Activated gamma-delta T cell treated with anti-CD3 and anti-CD28 coated beads, Interleukin-2, amount 50 U/mL, for 16 hours (primary cell): ENCODE measurements at regions not wholly inside any gene's neighbourhood (a gene's known extent, or its start where the extent isn't known, plus 50 kb on each side); places are given as distances from the start of the nearest gene placed in this dataset.
"Not testable (repeated sequence)": the region's sequence is repeated elsewhere in the genome, so short reads cannot be mapped to it uniquely, and the experiment has no call there.

Experiments
- DNase-seq: peaks from one replicate; pipeline ENCODE4 v3.0.0-alpha.2; 2020; ENCODE audit warnings: low read depth

DNA sequence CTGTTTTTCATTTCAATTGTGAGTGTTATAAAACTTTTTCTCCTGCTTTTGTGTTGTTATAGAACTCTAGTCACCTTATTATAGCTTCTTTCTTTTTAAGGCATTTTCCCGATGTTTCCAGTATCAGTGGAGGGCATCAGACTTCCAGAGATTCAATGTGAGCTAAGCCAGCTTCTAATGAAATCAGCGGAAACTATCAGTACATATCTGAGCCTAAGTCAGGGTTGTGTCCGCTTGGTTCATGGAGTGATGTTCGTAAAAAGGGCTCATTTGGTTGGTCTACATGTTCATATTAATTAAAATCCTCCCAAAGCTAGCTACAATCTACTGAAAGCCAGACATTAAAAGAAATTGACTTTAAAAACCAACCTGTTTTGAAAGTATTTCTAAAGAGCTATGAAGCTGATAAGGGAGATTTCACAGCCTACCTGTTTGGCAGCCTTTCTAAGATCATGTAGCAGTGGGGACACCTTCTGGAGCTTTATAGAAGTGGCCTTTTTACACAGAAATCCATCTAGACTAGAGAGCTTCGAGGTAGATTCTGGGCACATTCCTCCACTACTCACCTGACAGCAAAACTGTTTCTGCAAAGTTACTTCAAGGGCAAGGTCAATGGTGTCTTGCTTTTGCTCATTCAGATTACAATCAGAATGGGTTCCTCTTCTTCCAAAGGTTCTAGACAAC lies 227.1 kb upstream of the NBPF12 start:
- DNase-seq: not testable (repeated sequence)

DNA sequence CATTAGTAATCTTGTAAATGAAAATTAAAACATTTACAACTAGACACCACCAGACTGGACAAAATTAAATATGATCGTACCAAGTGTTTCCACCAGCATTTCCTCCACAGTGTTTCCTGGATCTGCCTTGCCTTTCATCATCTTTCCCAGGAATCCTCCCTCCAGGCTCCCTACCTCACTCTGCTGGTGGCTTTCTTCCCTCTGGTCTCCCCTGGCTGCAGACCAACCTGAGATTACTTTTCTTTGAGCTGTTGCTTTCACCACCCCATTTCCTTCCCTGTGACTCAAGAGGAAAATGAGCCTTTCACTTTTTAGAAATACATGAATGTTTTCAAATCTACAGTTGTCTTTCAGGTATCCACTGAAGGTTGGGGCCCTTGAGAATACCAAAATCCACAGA lies 228.8 kb upstream of the NBPF12 start:
- not testable (repeated sequence) for DNase-seq

DNA sequence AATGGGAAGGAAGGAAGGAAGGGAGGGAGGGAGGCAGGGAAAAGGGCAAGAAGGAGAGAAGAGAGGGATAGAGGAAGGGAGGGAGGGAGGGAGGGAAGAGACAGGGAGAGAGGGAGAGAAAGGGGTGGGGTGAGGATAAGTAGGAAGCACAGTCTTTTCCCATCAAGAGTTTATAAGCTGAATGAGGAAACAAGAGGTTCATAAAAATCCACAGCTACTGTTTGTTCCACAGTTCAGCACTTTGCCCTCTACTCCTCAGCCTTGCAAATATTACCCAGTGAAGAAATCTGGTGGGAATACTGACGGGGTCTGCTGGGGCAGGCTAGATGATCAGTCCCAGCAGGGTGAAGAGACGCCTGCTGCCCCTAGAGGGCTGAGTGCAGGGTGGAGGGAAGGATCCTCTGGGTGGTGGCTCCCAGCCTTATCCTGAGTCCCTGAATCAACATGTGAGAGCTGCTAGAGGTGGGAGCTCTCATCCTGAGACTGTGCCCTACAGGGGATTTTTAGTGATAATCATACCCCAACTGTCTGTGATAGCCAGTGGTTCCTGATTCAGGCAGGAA lies 233.9 kb upstream of the NBPF12 start:
- DNase-seq: not testable (repeated sequence)

DNA sequence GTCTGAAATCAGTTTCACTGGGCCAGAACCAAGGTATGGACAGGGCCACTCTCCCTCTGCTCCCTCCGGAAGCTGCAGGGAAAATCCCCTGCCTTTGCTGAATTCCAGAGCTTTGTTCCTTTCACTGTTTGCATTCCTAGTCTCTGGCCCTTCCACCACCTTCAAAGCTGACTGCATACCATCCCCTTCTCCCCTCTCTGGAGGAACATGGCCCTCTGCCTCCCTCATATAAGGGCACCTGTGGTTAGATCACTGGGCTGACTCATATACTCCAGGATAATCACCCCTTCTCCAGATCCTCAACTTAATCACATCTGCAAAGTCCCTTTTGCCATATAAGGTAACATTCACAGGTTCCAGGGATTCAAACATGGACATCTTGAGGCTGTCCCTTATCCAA lies 236.8 kb upstream of the NBPF12 start:
- not testable (repeated sequence) for DNase-seq

DNA sequence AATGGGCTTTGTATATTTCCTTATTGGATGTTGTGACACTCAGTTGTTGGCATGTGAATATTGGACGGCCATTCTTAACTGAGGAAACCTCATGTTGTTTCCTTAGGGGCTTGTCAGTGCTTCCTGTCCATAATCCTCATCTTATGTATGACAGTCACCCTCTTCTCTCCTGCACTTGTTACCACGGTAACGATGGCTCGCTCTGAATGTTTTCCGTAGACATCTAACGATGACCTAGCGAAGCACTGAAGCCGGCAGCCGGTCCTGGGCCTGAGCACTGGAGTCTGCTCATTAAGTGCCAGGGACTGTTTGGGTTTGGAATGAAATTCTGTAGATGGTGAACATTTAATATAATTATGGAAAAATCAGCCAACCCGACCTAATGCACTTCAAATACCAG lies 242.7 kb upstream of the NBPF12 start:
- DNase-seq: not testable (repeated sequence)

DNA sequence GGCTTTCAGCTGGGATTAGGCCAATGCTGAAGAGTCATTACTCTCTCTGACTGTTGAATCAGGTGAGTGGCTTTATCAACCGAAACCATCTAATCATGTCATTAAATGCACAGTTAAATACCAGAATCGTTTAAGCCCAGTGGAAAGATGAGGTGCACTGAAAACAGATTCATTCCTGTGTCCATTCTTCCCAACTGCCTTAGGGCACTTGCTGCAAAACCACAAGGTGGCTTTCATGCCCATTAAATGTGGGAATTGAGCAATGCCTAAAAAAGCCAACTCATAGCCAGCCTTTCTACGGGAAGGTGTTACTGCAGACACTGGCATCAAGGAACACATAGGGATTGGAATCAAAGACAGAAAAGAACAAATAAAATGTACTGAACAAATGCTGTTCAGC lies 246.3 kb upstream of the NBPF12 start:
- not testable (repeated sequence) for DNase-seq

DNA sequence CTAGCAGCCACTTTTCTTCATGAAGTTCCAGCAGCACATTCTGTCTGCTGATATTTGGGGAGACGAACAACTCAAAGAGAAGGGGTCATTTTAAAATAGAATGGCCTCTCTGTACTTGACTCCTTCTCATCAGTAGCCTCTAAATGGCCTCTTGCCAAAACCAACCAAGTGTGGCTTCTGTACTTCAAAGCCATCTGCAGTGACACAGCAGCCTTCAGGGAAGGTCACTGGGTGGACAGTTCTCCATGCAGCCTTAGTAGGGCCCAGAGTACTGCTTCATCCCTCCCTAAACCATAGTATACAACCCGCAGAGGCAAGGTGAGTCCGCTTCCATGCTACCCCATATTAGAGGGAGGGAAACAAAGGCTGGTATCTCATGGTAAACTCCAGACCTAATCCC lies 249.2 kb upstream of the NBPF12 start:
- DNase-seq: not testable (repeated sequence)

DNA sequence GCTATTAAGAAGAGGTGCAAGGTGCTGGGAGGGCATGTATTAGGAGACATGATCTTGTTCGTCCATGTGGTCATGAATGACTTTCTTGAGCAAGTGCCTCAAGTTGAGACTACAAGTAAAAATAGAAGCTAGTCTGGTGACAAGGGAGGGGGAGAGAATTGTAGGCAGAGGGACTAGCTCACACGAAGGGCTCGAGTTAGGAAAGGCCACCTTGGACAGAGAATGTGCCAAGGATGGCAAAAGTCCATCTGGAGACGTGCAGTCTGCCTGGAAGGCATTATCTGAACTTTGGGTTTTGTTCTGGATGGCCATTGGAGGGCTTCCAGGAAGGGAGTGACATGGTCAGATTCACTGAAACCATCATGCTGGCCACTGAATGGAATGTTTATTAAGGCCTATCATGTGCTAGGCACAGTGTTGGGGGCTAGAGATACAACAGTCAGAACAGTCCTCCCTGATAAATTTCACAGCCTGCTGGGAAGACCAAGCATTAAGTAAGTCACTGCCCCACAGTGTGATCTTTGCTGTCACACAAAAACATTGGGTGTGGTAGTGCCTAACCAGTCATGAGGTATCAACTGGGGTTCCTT lies 251.3 kb upstream of the NBPF12 start:
- DNase-seq: not testable (repeated sequence)

DNA sequence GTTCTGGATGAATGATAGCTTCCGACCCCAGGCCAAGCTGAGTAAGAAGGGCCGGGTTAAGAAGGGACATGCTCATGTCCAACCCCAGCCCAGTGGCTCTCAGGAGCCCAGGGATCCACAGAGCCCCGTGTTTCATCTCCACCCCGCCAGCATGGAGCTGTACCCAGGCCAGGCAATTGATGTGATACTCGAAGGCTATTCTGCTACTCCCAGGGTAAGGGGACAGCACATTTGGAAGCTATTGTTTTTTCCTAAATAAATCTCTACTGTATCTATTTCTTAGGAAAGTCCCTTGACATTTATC lies 255.0 kb upstream of the NBPF12 start:
- not testable (repeated sequence) for DNase-seq

DNA sequence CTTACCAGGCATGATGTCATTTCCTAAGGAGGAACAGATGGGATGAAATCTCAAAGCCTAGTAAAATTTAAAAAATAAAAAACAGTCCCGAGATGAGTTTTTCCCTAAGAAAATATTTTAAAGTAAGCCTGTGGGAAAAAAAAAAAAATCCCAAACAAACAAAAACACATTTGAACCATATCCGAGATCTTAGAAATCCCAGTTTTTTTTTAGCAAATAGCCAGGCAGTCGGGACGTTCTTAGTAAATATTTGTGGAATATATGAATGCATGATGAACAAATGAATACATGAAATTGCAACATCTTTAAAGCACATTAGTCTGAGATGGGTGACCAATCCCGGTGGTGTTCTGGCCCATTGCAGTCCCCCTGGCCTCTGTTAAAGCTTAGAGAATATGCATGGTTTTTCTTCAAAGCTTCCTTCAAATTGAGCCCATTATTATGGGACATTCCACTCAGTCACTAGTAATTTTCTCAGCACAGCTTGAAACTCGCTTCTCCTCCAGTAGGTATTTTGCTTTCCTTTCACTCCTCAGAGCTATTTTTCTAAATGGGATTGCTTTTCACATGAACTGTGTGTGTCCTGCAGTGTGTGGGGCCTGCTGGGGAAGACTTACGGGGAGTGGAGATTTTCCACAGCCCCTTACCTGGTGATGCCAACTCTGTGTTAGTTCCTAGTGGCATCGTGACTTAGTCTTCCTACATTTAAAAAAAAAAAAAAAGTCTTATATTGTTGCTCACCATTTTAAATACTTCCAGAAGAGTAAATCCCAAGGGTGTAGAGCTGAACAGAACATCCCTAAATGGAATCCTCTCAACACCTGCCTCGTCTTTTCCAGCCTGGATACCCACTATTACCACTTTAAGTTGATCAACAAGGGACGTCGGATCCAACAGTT lies 255.6 kb upstream of the NBPF12 start:
- not testable (repeated sequence) for DNase-seq

DNA sequence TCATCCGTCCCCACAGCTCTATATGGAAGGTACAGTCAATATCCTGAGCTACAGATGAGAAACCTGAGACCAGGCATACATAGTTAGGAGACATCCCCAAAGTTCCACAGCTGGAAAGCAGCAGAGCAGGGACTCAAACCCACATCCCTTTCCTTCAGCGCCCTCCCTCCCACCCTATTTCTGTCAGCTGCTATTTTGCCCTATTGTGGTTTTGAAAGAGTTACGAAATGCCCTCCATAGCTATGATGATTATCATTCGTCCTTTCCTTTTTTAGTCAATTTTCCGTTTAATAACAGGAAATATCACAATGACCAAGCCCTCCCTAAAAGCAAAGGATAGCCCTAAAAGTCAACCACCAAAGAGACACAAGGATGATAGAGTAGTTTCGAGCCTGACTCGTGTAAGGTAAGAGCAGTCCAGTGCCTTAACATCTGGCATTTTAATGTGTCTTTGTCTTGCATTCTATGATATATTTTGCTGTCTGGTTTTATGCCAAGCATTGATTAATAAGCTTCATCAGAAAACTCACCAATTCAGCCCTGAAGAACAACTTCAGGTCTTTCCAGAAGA lies 264.3 kb upstream of the NBPF12 start:
- not testable (repeated sequence) for DNase-seq

DNA sequence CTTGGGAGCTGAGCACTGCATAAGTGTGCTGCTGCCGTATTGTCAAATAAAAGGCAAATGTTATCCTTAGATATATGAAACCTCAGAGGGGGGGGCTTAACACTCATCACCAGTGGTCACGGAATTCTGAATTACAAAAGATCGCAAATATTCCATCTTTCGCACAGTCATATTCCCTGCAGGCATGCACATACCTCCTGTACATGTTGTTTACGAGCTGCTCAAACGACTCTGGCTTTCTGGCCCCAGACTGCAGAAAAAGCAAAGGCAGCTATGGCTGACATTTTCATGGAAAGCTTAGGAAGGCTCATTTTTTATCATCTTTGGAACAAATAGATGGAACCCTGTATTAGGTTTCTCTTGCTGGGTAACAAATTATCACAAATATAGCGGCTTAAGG lies 265.5 kb upstream of the NBPF12 start:
- not testable (repeated sequence) for DNase-seq

DNA sequence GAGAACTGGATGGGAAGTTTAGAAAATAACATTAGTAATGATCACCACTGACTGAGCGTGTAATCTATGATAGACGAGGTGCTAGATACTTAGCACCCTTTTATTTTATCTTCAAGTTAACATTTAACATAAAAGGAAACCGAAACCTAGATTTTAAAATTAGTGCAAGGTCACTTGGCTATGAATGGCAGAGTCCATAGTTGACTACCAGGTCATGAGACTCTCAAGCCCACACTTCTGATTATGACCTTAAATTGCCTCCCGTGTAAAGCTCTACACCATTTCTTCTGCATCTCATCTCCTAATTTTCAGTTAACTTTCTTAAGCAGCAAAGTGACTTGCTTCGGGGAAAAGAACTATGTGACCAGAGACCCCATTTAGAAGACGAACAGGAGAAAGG lies 266.5 kb upstream of the NBPF12 start:
- not testable (repeated sequence) for DNase-seq

DNA sequence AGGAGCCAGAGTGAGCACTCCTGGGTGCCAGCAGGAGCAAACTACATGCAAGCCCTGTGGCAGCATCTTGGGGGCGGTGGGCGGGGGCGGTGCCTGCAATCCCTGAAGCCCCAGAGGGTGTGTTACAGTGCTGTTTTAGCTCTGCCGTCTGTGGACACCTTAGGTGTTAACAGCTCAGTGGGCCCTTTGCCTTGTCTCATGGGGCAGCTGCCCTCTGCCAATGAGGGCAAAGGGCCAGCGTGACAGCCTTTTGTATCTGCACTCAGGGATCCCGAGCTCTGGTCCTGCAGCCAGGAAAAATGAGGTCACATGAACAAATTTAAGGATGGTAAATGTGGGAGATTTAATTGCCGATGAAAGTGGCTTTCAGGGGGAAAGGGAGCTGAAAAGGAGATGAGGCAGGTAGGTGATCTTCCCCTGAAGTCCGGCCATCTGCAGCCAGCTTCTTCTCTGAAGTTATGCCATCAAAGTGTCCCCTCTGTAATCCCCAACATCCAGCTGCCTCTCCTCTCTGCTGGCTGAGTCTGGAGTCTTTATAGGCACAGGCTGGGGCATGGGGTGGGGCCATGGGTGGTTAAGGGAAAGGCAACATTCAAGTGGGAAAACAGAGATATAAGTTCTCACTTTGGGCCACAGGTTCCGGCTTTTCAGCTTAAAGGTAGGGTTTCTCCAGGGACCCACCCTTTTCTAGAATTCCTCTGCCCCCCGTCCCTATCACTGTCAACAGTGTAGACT lies 267.1 kb upstream of the NBPF12 start:
- not testable (repeated sequence) for DNase-seq

DNA sequence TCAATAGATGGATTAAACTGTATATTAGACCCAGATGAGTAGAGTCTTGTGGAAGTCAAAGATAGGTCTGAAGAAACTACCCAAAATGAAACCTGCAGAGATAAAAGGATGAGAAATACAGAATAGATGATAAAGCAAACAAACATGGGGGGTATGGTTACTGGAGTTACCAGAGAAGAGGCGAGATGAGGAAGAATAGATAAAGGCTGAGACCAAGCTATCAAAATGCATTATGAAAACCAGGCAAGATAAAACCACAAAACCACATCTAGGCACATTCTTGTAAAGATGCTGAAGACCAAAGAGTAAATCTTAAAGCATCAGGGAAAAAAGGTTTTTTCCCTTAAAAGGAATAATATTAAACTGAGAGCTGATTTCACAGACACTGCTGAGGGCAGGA lies 271.8 kb upstream of the NBPF12 start:
- not testable (repeated sequence) for DNase-seq

DNA sequence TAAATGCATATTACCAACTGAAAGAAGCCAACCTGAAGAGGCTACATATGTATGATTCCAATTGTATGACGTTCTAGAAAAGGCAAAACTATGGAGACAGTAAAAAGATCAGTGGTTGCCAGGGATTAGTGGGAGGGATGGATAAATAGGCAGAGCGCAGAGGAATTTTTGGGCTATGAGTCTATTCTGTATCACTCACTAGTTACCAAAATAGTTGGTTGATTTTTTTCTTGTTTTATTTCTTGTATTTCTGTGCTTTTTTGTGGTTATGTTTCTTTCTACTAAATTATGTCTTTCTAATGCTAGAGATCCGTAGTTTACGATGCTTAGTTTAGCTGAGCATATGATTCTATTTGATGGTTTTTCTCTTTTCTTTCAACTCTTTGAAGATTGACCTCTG lies 277.9 kb upstream of the NBPF12 start:
- DNase-seq: not testable (repeated sequence)

DNA sequence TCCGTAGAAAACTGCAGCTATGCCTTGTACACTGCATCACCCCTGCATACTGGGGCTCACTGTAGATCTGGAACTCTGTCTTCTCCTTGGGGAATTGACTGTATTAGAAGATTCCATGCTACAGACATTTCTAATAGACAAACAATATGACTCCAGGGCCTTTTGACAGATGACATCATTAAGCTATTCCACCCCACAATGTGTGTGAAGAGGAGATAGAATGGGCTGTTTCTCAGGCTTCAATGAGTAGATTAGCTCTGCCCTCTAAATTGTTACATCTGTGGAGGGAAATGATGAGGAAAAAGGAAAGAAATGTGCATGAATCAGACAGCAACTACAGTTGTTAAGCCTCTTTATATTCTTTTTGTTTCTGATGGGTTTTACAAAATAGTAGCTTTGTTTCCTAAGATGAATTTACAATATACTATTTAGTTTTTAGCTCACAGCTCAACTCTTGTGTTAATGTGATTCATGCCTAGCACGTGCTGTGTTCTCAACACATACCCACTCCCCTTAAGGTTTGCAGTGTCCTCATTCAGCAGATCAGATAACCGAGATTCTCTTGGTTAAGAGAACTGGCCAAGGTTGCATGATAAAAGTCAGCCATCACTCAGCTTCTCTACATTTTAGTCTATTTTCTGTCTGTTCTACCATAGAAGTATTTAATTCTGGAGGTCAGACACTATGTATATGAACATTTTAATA lies 281.6 kb upstream of the NBPF12 start:
- not testable (repeated sequence) for DNase-seq

DNA sequence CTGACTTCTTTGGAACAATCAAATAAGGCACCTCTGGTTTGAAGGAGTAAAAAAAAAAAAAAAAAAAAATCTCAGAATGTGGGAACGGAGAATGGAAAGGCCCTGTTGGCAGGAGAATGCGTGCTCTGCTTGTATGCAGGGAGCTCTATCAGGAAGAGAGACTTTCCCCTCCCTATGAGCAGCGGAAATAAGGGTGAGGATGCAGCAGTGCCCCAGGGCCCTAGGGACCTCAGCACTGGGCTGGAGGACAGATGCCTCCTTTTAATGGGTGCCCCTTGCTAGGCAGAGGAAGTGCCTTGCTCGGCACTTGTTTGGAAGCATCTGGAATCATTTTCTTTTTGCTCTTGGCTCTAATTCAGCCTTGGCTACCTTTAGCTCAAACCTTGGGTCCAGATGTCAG lies 283.4 kb upstream of the NBPF12 start:
- DNase-seq: not testable (repeated sequence)

DNA sequence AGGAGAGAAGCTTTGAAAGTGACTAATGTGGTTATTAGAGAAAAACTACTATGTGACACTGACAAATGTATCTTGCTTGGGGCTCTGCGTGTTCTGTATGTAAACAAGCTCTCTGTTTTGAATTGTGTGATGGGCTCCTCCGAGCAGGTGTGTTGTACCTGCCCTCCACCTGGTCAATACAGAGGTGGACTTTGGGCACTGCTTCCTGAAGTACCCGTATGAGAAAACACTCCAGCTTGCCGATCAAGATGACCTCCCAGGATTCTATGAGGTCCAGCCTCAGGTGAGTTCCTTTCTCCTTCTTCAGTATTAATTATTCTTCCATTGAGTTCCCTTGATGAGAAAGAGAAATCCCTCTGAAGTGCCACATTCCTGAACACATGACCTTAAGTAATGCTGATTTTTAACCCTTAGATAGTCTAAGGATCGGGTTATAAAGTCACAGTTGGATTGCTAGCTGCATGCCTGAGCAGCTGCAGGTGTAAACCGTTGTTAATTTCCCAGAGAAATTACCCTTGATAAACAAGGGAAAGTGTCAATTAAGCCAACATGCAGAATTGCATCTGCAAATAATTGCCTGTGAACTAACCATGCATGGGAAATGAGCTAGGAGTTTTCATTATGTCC lies 292.0 kb upstream of the NBPF12 start:
- not testable (repeated sequence) for DNase-seq

DNA sequence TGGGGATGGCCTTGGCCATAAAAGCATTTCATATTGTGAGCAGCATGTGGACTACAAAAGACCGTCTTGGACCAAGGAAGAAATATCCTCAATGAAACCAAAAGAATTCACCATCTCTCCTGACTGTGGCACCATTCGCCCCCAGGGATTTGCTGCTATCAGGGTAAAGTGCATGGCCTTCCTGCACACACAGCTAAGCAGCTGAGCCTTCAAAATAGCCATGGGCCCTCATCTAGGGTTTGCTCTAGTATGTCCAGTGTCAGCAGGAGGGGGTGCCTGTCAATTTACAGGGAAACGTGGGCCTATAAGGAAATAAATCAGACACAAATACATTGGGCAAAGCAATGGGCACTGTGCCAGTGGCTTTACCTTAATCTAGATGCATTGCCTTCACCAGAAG lies 296.6 kb upstream of the NBPF12 start:
- DNase-seq: not testable (repeated sequence)
